KOPT-K1 (cell line): ENCODE measurements at regions not wholly inside any gene's neighbourhood (a gene's known extent, or its start where the extent isn't known, plus 50 kb on each side); places are given as distances from the start of the nearest gene placed in this dataset.
A peak's percentile ranks its signal among the peaks of the same experiment; 100 is the strongest.

ENCODE experiments used
- H3K27ac ChIP-seq: fragments of 200-600 bp; sonication (generic); 2 replicates; pipeline ENCODE4 v1.5.1; 2016; ENCODE audit warnings: antibody characterized with exemption, mild to moderate bottlenecking, low read depth, low read length; ENCODE audit not compliant: poor library complexity, severe bottlenecking
- H3K36me3 ChIP-seq: fragments of 200-600 bp; sonication (generic); 2 replicates; pipeline ENCODE4 v1.5.1; 2017; ENCODE audit warnings: antibody characterized with exemption, mild to moderate bottlenecking, low read length, moderate library complexity; ENCODE audit not compliant: insufficient read depth
- H3K9me3 ChIP-seq: fragments of 200-600 bp; sonication (generic); 2 replicates; pipeline ENCODE4 v1.5.1; 2017; ENCODE audit warnings: antibody characterized with exemption, low read length, mild to moderate bottlenecking; ENCODE audit not compliant: insufficient read depth, poor library complexity, severe bottlenecking

- Histone ChIP-seq H3K36me3 (no peaks in the 10 kb centered on the region), H3K27ac (no peak overlapping the region), H3K9me3 (no peaks in the 10 kb centered on the region)
Observed at GRCh38 chr2:234302664-234302991, 194.3 kb downstream of the ARL4C start.

DNA sequence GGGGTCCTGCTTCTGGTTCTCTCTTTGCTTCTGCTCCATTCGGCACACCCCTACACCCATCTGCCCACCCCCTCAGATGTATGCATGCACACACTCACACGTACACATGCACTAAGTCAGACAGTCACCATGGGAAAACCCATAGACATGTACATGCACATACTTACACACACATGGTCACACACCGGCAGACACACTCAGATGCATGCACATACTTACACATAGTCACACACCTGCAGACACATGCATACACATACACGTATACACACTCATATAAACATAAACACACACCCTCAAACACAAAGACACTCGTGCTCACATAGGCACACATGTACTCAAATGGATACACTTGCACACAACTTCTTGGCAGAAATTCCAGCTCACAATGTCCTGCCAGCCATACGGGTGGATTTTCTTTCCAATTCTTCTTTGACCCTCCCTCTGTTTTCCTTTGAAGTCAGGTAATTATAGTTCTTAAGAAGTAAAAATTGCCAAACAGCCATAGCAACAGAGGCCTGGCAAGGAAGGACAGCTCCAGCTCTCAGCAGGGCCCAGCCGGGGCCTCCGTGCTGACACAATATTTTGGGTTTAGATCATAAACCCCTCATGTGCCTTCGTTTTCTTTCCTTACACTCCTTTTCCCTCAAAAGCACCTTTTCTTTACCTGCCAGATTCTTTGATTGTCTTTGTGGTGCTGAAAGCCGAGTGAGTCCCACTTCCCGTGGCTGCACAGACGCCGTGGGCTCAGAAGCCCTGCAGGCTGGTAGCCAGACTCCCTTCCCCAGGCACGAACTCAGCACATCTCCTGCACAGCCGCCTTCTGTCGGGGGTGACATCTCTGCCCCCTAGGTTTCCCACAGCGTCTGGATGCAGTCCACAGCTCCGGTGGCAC lies 195.7 kb downstream of the ARL4C start:
- H3K36me3 ChIP-seq = no peaks in the 10 kb centered on the region
- peak overlapping the region; percentile 33 for H3K27ac ChIP-seq
- H3K9me3 ChIP-seq = no peaks in the 10 kb centered on the region

DNA sequence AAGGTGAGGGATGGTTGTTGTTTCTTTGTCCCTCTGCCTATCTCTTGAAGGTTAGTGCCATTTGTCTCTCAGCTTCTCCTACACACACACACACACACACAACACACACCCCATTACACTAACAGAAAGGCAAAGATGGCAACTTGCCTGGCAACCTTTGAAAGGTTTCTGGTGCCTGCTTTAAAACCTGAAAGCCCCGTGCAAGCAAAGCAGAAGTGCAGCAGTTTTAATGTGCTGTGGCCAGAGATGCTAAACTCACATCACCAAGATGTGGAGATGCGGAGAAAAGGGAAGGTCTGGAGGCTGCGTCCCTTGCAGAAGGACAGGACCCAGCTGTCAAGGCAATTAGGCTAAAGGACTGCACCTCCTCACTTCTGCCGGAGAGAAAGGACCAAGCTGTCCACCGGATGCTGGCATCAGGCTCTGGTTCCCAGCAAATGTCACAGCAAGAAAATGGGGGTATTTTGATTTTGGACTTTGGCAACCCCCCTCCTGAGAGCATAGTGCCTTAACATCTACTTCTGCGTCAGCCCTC lies 196.4 kb downstream of the ARL4C start:
- H3K9me3 ChIP-seq = no peaks in the 10 kb centered on the region
- H3K27ac ChIP-seq = peak overlapping the region; percentile 33
- H3K36me3 ChIP-seq = no peaks in the 10 kb centered on the region

DNA sequence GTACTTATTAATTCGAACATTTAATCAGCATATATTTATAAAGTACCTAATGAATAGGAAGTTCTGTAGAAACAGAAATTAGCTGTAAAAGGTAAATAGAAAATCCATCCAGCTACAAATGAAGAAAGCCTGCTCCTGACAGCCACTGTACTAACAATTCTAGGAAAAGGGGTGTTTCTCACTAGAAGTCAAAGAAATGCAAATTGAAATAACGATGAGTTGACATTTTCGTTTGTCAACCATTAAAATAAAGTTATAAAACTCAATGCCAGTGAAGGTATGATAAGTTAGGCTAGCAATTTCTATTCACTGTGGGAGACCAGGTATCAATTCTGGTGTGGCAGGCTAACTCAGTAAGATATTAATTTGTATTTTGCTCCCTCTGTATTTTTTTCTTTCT lies 198.0 kb downstream of the ARL4C start:
- no peaks in the 10 kb centered on the region for H3K36me3 ChIP-seq
- H3K27ac ChIP-seq = peak overlapping the region; percentile 29
- no peaks in the 10 kb centered on the region for H3K9me3 ChIP-seq

GRCh38 chr2:234296991-234297390 lies 199.9 kb downstream of the ARL4C start:
- H3K9me3 ChIP-seq = no peaks in the 10 kb centered on the region
- H3K36me3 ChIP-seq = no peaks in the 10 kb centered on the region
- H3K27ac ChIP-seq = peak overlapping the region; percentile 20

- H3K36me3 ChIP-seq = no peaks in the 10 kb centered on the region
- H3K27ac ChIP-seq = peak overlapping the region; percentile 100
Observed at GRCh38 chr2:234293973-234294372, 202.9 kb downstream of the ARL4C start.

DNA sequence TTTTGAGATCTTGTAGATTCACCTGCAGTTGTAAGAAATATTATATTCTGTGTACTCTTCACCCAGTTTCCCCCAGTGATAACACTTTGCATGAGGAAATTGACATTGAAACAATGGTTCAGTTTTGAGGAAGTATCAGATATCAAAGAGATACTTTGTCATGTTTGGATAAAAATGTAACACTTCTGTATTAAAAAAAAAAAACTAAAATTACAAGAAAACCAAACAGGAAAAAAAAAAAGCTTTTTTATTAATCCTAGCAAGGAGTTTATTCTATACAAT lies 204.0 kb downstream of the ARL4C start:
- Histone ChIP-seq H3K27ac (peak overlapping the region; percentile 100), H3K9me3 (no peaks in the 10 kb centered on the region), H3K36me3 (no peaks in the 10 kb centered on the region)

More at GRCh38 chr2:234293973-234294372, 202.9 kb downstream of the ARL4C start:
- no peaks in the 10 kb centered on the region for H3K9me3 ChIP-seq

DNA sequence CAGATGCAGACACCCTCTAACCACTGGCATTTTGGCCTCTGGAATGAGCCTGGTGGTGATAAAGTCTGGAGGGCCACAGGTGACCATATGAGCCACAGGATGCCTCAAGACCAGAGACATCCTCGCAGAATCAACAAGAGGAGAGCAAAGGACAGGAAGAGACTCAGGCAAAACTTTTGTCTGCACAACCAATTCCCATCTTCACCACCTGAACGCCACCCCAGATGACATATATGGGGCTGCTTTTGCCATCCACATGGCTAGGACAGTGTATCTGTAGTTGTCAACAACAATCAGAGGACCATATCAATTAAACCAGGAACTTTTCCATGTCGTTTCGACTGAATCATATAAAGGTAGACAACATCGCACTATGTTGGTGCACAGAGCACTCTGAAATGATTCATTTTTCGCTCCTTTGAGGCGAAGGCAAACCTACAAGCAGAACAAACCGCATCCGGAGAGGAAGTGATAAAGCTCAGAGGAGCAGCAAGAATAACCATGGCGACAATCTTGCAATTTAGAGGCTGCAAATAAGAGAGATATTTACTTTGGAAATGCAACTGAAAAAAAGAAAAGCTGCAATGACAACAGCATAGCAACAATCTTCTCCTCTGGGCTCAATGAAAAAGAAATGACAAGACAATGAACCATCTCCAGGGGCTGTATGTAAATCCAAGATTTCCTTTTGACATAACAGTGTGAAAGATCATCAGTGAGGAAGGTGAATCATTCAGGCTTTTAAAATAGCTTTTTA lies 204.5 kb downstream of the ARL4C start:
- peak overlapping the region; percentile 100 for H3K27ac ChIP-seq
- no peaks in the 10 kb centered on the region for H3K9me3 ChIP-seq
- no peaks in the 10 kb centered on the region for H3K36me3 ChIP-seq

DNA sequence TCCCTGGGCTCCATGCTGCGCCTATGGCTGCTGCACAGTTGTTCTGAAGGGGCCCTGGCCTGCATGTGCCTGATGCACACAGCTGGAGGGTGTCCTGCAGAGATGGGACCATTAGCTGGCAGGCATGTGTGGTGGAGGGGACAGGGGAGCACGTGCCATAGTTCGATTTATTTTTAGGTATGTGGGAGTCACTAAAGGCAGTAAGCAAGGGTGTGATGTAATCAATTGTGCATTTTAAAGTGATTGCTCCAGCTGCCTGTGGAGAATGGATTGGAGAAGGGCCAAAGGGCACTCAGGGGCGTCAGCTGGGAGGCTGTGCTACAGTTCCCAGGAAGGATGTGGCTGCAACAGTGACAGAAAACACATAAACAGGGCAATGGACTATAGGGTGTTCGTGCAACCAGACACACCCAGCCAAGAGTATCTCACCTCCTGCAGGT lies 205.1 kb downstream of the ARL4C start:
- no peaks in the 10 kb centered on the region for H3K9me3 ChIP-seq
- no peaks in the 10 kb centered on the region for H3K36me3 ChIP-seq
- H3K27ac ChIP-seq = peak overlapping the region; percentile 100

- Histone ChIP-seq H3K9me3 (no peaks in the 10 kb centered on the region), H3K27ac (peak overlapping the region; percentile 100), H3K36me3 (no peaks in the 10 kb centered on the region)
Observed at GRCh38 chr2:234290671-234291070, 206.2 kb downstream of the ARL4C start.

DNA sequence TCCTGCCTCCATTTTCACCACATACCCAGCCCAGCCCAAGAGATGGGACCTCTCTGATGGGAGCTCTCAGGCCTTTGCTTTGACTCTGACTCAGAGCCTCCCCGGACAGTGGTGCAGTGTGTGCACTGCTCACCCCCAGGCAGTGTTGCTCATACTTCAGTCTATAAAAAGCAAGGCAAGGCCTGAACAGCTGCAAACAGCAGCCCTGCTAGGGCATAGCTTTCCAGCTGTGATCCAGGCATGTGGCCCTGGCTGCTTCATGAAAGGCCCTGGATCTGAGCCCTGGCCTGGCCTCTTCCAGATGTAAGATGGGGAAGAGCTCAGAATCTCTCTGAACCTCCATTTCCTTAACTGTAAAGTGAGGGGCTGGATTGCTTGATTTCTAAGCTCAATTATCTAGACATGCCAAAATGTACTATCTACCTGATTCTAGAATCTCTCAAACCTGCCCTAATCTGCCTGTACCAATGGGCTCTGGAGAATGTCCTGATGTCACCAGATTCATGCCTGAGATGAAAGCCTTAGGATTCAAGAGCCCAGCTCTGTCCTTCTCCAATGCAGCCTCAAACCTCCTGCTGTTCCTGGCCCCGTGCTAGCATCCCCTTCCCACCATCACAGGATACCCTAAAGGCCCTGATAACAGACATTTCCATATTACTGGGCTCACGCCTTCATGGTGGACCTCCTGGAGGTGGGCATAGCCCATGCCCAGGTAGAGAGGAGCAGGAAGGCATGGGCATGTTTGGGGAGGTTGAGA lies 206.9 kb downstream of the ARL4C start:
- Histone ChIP-seq H3K9me3 (no peaks in the 10 kb centered on the region), H3K27ac (peak overlapping the region; percentile 100), H3K36me3 (no peaks in the 10 kb centered on the region)

- Histone ChIP-seq H3K36me3 (no peaks in the 10 kb centered on the region), H3K9me3 (no peaks in the 10 kb centered on the region), H3K27ac (peak overlapping the region; percentile 100)
Observed at GRCh38 chr2:234288974-234289455, 207.9 kb downstream of the ARL4C start.

GRCh38 chr2:234287650-234288049 lies 209.2 kb downstream of the ARL4C start:
- peak overlapping the region; percentile 100 for H3K27ac ChIP-seq

GRCh38 chr2:234286956-234287355 lies 209.9 kb downstream of the ARL4C start:
- peaks cover 15% of the 10 kb centered on the region for H3K9me3 ChIP-seq
- no peaks in the 10 kb centered on the region for H3K36me3 ChIP-seq
- H3K27ac ChIP-seq = peak overlapping the region; percentile 100

More at GRCh38 chr2:234287650-234288049, 209.2 kb downstream of the ARL4C start:
- peaks cover 10% of the 10 kb centered on the region for H3K9me3 ChIP-seq
- no peaks in the 10 kb centered on the region for H3K36me3 ChIP-seq
